ENCODE measurements at regions not wholly inside any gene's neighbourhood (a gene's known extent, or its start where the extent isn't known, plus 50 kb on each side); places are given as distances from the start of the nearest gene placed in this dataset.

GRCh38 chr5:164482351-164482750 is 976.9 kb downstream of the MAT2B start (continued):
- no peak for TF ChIP-seq ZSCAN18 (CRISPR knock-in tag; IDR thresholded peaks at IDR 0.05)
- TF ChIP-seq, protein P1, sequence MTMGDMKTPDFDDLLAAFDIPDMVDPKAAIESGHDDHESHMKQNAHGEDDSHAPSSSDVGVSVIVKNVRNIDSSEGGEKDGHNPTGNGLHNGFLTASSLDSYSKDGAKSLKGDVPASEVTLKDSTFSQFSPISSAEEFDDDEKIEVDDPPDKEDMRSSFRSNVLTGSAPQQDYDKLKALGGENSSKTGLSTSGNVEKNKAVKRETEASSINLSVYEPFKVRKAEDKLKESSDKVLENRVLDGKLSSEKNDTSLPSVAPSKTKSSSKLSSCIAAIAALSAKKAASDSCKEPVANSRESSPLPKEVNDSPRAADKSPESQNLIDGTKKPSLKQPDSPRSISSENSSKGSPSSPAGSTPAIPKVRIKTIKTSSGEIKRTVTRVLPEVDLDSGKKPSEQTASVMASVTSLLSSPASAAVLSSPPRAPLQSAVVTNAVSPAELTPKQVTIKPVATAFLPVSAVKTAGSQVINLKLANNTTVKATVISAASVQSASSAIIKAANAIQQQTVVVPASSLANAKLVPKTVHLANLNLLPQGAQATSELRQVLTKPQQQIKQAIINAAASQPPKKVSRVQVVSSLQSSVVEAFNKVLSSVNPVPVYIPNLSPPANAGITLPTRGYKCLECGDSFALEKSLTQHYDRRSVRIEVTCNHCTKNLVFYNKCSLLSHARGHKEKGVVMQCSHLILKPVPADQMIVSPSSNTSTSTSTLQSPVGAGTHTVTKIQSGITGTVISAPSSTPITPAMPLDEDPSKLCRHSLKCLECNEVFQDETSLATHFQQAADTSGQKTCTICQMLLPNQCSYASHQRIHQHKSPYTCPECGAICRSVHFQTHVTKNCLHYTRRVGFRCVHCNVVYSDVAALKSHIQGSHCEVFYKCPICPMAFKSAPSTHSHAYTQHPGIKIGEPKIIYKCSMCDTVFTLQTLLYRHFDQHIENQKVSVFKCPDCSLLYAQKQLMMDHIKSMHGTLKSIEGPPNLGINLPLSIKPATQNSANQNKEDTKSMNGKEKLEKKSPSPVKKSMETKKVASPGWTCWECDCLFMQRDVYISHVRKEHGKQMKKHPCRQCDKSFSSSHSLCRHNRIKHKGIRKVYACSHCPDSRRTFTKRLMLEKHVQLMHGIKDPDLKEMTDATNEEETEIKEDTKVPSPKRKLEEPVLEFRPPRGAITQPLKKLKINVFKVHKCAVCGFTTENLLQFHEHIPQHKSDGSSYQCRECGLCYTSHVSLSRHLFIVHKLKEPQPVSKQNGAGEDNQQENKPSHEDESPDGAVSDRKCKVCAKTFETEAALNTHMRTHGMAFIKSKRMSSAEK (CRISPR knock-in tag; IDR thresholded peaks at IDR 0.05; ENCODE audit: borderline replicate concordance), result no peak
- TF ChIP-seq, protein P2, sequence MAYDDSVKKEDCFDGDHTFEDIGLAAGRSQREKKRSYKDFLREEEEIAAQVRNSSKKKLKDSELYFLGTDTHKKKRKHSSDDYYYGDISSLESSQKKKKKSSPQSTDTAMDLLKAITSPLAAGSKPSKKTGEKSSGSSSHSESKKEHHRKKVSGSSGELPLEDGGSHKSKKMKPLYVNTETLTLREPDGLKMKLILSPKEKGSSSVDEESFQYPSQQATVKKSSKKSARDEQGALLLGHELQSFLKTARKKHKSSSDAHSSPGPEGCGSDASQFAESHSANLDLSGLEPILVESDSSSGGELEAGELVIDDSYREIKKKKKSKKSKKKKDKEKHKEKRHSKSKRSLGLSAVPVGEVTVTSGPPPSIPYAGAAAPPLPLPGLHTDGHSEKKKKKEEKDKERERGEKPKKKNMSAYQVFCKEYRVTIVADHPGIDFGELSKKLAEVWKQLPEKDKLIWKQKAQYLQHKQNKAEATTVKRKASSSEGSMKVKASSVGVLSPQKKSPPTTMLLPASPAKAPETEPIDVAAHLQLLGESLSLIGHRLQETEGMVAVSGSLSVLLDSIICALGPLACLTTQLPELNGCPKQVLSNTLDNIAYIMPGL (CRISPR knock-in tag; IDR thresholded peaks at IDR 0.05), result no peak
- TF ChIP-seq, protein P3, sequence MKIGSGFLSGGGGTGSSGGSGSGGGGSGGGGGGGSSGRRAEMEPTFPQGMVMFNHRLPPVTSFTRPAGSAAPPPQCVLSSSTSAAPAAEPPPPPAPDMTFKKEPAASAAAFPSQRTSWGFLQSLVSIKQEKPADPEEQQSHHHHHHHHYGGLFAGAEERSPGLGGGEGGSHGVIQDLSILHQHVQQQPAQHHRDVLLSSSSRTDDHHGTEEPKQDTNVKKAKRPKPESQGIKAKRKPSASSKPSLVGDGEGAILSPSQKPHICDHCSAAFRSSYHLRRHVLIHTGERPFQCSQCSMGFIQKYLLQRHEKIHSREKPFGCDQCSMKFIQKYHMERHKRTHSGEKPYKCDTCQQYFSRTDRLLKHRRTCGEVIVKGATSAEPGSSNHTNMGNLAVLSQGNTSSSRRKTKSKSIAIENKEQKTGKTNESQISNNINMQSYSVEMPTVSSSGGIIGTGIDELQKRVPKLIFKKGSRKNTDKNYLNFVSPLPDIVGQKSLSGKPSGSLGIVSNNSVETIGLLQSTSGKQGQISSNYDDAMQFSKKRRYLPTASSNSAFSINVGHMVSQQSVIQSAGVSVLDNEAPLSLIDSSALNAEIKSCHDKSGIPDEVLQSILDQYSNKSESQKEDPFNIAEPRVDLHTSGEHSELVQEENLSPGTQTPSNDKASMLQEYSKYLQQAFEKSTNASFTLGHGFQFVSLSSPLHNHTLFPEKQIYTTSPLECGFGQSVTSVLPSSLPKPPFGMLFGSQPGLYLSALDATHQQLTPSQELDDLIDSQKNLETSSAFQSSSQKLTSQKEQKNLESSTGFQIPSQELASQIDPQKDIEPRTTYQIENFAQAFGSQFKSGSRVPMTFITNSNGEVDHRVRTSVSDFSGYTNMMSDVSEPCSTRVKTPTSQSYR (CRISPR knock-in tag; IDR thresholded peaks at IDR 0.05), result no peak

GRCh38 chr5:164484948-164485347 is 979.5 kb downstream of the MAT2B start:
- H3K4me1 Mint-ChIP-seq, result no peaks in the 10 kb centered on the region
- no peaks in the 10 kb centered on the region for H3K27me3 Mint-ChIP-seq (ENCODE audit: low read depth)
- no peak overlapping the region for H3K4me3 Mint-ChIP-seq
- ChIA-PET CTCF (no interaction called here), POLR2A (no interaction called here)
- H3K27ac Mint-ChIP-seq, result no peak overlapping the region
- peaks cover 10% of the 10 kb centered on the region for H3K9me3 Mint-ChIP-seq
- no peak for DNase-seq (ENCODE audit: low spot score)
- no peaks in the 10 kb centered on the region for H3K36me3 Mint-ChIP-seq
- ATAC-seq, result no peak
- TF ChIP-seq JUN (CRISPR knock-in tag; IDR thresholded peaks at IDR 0.05), result no peak
- TF ChIP-seq IRF2 (CRISPR knock-in tag; IDR thresholded peaks at IDR 0.05; ENCODE audit: borderline replicate concordance, low read depth), result no peak
- TF ChIP-seq, protein P4, sequence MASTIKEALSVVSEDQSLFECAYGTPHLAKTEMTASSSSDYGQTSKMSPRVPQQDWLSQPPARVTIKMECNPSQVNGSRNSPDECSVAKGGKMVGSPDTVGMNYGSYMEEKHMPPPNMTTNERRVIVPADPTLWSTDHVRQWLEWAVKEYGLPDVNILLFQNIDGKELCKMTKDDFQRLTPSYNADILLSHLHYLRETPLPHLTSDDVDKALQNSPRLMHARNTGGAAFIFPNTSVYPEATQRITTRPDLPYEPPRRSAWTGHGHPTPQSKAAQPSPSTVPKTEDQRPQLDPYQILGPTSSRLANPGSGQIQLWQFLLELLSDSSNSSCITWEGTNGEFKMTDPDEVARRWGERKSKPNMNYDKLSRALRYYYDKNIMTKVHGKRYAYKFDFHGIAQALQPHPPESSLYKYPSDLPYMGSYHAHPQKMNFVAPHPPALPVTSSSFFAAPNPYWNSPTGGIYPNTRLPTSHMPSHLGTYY (CRISPR knock-in tag; IDR thresholded peaks at IDR 0.05), result no peak
- no peak for TF ChIP-seq SOX15 (CRISPR knock-in tag; IDR thresholded peaks at IDR 0.05)
- TF ChIP-seq ATF2 (CRISPR knock-in tag; IDR thresholded peaks at IDR 0.05; ENCODE audit: borderline replicate concordance, low read depth), result no peak
- TF ChIP-seq ZNF263 (CRISPR knock-in tag; IDR thresholded peaks at IDR 0.05; ENCODE audit: low read depth), result no peak
- TF ChIP-seq PRDM15 (CRISPR knock-in tag; IDR thresholded peaks at IDR 0.05), result no peak
- TF ChIP-seq TP53 (CRISPR knock-in tag; IDR thresholded peaks at IDR 0.05), result no peak
- TF ChIP-seq NFE2L1 (CRISPR knock-in tag; IDR thresholded peaks at IDR 0.05), result no peak
- TF ChIP-seq ZNF232 (CRISPR knock-in tag; IDR thresholded peaks at IDR 0.05), result no peak
- no peak for TF ChIP-seq ZNF423 (CRISPR knock-in tag; IDR thresholded peaks at IDR 0.05)
- TF ChIP-seq ZNF317 (CRISPR knock-in tag; IDR thresholded peaks at IDR 0.05; ENCODE audit: borderline replicate concordance, low read depth), result no peak
- TF ChIP-seq ESRRA (CRISPR knock-in tag; IDR thresholded peaks at IDR 0.05; ENCODE audit: borderline replicate concordance), result no peak
